Stimulated activated CD8-positive, alpha-beta memory T cell treated with anti-CD3 and anti-CD28 coated beads, Interleukin-2, amount 100 ng/mL, for 1 hour (primary cell): ENCODE measurements at regions not wholly inside any gene's neighbourhood (a gene's known extent, or its start where the extent isn't known, plus 50 kb on each side); places are given as distances from the start of the nearest gene placed in this dataset.
"Not testable (repeated sequence)": the region's sequence is repeated elsewhere in the genome, so short reads cannot be mapped to it uniquely, and the experiment has no call there.

ENCODE experiments used
- DNase-seq, 2 donors: peaks; one replicate each; pipeline ENCODE4 v3.0.0-alpha.2; 2020; ENCODE audit warnings: low read depth in 2 of 2

DNA sequence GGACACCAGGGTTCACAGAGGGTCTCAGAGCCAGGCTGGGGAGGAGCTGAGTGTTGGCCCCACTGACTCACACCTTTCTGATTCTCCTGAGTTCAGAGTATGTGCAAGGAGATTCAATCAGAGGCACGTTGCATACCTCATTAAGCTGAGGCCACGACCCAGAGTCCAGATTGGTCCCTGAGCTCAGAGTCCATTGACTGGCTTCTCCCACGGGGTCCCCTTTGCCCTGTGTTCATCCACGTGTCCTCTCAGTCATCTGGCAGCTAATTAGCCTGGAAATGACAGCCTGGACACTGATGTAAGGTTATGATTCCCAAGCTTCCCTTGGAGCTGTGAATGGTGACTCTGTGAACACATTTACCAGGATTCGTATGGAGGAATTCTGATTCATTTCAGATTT, 267.2 kb downstream of the SH3BP4 start:
- DNase-seq, result no peak

DNA sequence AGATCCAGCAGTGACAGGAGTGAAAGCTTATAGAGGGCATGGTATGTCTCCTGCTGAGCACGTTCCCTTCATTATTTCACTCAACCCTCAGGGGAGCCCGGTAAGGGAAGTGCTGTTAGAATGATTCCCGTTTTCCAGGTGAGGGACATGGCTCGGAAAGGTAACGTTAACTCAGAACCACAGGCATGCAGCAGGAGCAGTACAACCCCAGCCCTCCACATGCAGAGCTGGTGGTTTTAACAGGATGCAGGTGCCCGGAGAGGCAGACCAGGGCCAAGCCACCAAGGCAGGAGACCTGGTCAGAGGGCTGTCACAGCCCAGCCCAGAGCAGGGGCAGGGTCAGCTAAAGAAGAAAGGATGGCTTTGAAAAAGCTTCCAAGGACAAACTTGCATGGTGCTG, 268.5 kb downstream of the SH3BP4 start:
- DNase-seq, result no peak

DNA sequence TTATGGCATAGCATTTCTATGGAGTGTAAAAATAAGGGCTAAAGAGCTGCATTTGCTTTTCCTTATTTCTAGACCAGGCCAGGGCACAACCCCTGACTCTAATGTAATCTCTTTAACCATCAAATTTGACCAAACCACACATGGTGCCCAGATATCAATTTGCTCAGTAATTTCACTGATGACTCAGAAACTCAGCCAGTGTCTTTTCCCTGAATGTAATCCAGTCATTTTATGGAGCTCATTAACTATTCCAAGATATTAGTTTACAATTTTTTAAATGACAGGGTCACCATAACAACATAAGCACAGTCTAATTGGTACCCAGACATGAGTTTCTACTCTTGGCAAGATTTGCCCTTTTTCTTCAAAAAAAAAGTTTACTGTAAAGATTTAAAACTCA, 270.8 kb upstream of the AGAP1 start:
- no peak for DNase-seq

DNA sequence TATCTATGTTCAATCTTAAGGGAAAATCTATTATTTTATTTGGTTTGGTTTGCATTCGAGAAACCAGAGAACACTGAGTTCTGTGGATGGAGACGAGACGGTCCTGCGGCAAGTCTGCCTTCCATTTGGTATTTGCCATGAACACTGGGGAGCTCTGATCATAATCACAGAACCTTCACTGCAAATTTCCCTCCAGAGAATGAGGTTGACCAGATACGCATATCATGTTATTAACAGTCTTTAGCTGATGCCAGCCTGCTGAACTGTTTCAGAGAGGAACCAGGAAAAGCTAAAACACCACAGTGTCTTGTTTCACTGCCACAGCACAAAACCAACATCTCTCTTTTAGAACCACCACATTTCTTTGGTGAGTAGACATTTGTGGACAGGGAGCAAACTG, 269.4 kb upstream of the AGAP1 start:
- no peak for DNase-seq

DNA sequence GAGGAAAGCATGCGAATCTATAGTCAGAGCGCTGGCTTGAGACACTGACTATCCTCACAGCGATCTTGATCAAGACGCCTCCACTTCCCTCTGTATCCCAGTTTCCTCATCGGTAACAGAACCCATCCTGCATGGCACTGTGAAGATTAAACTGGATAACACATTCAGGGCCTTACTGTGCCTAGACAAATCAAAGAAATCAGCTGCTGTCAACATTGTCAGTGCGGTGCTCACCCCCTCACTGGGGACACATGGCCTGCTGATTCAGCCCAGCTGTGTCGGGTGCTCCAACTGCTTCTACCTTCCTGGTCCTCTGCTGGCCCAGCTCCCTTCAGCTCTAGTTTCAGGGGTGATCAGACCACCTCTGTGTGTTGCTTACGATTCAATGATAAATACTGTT, 268.6 kb upstream of the AGAP1 start:
- DNase-seq, result no peak

DNA sequence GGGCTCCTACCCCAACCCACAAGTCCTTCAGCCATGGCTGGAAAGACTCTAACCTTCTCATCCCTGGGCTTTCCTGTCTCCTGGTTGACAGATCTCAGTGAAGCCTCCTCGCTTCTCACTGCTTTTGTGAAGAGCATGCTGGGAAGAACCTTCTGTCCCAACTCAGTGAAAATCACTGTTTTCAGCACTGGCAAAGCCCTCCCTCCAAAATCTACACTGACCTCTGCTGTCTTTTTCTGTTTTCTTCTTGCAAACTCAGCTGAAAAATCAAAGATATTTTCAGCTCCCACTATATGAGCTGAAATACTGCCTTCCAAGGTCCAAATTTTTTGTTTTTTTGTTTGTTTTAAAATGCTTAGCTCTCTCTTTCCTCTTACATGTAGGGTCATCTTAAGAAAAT, 266.3 kb upstream of the AGAP1 start:
- DNase-seq, result no peak

DNA sequence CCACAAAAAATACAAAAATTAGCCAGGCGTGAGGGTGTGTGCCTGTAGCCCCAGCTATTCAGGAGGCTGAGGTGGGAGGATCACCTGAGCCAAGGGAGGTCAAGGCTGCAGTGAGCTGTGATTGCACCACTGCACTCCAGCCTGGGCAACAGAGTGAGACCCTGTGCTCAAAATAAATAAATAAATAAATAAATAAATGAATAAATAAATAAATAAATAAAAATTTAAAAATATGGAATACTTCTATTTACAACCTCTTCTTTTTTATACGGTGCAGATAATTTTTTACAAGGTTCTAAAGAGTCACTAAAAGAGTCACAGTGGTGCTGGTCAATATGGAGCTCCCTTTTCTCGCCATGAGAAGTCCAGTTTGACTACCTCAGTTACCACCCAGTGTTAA, 265.4 kb upstream of the AGAP1 start:
- DNase-seq, result not testable (repeated sequence)

DNA sequence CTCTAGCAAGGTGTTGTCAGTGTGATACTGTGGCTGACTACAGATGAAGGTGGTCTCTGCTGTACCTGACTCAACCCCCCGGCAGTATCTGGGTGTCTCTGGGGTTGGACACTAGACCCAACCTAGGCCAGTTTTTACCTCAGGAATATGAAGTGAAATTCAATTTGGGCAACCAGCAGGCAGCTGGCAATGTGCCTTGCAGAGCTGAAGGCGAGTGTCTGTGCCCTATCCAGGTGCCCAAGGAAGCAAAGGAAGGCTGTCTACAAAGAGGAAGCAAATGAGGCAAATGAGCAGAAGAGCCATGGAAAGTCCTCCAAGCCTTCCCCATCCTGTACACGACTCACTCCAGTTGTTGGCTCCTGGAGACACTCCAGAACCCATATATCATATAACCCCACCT, 264.6 kb upstream of the AGAP1 start:
- DNase-seq, result no peak

DNA sequence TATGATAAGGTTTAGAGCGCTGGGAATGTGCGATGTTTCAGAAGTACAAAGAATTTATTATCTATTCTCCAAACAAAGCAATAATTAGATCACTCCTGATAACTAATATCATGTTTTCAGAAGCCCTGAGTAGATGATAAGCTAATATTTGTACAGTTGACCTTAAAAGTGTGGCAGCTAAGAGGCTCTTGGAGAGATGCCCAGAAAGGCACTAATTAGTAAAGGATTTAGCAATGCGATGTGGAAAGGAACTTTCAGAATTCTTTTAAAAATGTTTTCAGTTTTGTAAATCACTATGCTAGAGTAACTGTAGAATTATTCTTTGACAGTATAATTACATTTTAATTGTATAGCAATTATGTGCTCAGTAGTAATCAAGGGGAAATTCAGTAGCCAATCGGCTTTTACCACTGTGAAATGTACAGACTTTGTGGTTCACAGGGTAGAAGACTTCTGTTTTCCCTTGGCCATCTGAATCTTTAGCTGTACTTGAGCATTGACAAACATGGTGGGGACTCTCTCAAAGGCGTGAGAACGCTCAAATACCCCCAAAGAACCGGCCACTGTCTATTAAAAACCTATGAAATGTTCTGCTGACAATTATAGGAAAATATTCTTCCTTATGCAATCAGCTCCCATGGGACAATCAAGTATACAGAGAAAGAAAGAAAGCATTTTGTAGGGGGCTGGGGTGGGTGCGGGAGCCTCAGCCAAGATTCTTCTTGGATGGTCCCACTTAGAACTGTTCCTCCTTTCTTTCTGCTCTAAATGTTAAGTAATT, 262.8 kb upstream of the AGAP1 start:
- no peak for DNase-seq

DNA sequence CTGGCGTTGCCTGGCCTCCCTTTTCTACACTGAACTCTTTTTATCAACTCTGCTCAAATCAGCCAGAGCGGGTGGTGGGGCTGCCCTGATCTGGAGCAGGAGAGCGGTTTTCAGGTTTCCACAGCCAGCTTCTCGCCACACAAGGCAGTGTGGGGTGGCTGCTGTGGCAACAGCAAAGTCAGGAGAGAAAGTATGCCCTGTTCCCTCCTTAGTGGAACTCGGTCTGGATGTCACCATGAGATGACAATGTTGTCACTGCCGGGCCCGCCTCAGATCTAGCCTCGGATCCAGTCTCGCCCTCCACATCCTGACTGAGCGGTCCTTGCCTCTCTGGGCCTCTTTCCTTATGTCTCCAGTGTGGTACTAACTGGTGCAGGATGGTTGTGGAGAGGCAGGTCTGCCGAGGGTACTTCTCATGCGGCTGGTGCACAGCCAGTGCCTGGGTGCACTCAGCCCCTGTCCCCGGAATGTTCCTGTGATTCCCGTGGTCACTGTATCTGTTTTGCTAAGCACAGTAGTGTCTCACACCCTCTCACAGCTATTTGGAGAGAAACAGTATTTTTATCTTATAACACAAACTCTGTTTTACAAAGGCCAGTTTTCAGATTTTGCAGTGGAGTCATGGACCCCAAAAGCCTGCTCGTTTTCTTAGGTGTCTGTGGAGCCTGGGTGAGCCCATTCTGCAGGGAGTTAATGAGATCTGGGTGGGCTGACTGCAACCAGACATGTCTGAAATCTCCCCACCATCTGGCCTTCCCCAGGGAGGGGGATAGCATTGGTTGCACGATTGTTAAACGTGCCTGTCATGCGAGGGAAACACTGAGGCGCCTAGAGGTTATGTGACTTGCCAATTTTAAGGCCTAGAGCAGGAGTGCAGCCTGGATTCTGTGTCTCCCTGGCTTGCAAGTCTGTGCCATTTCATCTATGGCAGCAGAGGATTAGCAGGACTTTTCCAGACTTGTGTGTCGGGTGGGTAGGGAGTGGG, 261.1 kb upstream of the AGAP1 start:
- no peak for DNase-seq

DNA sequence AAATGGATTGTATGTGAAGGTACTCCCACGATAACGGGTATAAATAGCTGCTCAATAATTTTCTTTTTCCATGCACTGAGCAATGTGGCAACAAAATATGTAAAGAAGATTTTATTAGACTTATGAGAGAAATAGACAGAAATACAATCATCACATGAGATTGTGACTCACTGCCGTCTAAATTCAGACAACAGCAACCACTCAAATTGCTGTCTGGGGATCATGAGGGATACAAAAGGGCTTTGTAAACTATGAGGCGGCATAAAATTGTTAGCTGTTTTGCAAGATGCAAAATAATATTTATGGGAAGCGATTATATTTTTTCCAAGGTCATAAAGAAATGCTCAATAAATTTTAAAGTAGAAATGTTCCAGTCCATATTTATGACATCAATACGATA, 259.1 kb upstream of the AGAP1 start:
- DNase-seq, result no peak

DNA sequence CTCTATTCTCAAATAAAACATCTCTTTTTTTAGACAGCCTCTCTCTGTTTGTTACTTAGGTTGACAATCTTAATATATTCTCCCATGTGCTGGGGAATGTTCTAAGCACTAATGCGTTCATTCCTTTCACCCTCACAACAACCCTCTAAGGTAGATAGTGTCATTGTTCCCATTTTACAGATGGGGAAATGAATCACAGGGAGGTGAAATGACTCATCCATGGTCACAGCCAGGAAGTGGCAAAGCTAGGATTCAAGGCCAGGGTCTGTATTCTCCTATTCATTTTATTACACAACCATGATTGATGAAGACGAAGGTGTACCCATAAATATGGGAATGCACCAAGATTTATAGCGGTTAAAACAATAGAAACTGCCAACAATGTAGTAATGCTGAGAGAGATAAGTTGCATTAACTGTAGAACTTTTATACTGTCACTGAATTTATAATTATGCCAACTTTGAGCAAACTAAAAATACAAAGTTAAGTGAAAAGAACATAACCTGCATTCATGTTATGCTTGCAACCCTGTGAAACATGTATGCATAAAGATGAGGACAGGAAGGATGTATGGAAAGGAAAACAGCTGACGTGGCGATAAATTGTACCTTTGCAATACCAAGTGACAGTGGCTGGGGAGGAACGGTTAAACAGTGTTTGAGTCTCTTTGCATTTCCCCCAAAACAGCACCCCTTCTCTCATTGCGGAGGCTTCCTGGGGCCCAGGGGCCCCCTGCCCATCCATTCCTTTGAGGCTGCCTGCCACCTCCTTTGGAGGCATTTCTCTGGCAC, 257.7 kb upstream of the AGAP1 start:
- DNase-seq, result no peak

DNA sequence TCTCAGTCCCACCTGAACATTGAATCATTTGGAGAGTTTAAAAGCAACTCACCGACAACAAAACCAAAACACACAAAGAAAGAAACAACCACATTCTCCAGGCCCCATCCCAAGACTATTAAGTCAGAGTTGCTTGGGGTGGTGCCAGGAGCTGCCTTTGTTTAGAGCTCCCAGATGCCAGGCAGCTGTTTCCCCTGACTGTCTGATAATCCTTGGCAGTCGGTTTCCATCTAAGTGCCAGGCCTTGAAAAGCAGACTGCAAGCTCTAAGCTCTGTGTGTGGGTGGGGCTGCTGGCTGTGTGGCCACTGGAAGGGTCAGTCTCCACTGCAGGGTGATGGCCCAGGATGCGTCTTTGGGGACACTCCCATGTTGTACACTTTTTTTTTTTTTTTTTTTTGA, 255.3 kb upstream of the AGAP1 start:
- no peak for DNase-seq

DNA sequence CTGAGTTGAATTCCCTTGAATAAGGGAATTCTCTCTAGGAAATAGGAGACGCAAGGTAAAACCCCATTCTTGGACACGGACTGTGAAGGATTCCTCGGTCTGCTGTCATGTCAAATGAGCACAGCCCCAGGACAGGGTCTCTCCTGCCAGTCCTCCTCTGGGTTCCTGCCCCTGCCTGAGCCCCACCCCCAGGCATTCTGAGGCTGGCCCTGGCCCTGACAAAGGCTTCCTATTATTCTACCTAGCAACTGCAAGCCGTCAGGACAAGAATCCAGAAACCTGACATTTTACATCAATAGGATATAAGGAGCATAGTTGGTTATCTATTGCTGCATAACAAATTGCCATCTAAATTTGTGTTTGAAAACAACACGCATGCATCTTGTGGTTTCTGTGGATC, 253.3 kb upstream of the AGAP1 start:
- DNase-seq, result no peak

DNA sequence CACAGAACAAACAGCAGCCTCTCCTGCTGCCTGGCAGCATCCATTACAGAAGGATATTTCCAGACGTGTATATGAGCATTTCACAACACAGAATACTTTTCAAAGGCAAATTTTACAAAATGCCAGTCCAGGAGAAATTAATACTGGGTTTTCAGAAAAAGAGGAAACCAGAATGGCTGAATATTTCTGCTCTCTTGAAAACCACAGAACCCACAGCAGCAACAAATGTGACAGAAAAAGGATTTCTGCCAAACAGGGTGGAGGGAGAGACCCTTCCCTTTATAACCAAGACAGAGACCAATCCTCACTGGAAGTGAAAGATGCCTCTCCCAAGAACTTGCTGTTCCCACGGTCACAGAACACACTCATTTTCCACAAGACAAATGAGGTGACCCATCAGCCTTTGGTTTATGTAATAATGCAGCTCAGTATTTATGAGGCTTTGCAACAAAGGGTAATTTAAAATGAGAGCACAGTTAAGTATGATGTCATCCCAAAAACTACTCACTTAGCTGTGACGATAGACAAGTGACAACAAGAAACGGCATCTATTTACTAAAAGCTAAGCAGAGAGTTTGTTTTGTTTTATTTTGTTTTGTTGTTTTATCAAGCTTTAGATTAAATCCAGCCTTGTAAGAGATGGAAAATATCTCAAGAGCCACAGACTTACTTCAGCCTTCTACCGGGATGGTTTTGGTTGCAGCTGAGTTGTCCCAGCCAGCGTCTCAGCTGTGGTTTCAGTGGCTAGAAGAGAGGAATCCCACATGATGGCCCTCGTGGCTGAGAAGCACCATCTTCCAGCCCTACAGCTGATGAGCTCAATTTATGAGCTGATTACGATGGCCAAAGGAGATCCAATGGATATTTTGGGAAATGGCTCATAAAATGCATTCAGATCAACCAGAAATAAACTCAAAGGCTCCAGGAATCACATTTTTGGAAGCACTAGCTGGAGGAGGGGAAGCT, 249.3 kb upstream of the AGAP1 start:
- no peak for DNase-seq

DNA sequence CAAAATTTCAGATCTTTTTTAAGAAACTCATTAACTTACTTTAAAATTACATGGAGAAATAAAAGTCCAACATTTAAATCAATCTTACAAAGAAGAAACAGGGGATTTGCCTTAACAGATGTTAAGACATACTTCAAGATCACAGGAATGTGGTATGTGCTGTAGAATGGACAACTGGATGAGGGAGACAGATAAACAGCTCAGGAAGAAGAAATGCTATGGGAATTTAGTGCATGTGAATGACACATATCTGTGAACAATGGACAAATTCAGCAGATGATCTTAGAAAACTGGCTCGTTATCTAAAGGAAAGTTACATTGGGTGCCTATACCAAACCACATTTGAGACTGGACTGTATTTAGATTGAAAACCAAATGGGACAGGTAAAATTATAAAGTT, 246.8 kb upstream of the AGAP1 start:
- no peak for DNase-seq

DNA sequence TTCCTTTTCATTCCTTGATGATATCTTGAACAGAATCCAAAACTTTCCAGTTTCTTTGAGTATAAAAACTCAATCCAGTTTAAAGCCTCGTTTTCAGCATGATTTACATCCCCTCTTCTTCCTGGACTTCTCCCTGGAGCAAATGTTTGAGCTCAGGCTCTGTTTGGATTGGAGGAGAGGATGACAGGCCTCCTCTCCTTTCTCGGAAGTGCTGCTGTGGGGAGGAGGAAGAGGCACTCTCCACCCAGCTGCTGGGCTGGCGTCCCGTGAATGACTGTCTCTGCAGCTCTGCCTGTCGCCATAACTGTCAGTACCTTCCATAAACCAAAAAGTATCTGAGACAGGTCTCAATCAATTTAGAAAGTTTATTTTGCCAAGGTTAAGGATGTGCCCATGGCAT, 238.2 kb upstream of the AGAP1 start:
- DNase-seq, result no peak

DNA sequence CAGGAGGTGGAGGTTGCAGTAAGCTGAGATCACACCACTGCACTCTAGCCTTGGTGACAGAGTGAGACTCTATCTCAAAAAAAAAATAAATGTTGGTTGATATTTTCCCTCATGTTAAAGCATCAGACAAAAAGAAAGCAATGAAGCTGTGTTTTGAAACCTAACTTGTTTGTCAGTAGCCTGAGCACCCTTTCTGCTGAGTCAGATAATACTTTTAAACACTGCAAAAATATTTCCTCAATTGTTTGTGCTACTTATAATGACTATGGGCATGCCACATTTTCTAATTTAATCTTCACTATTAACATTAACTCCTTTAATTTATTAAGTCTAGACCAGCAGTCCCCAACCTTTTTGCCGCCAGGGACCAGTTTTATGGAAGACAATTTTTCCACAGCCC, 236.3 kb upstream of the AGAP1 start:
- no peak for DNase-seq

DNA sequence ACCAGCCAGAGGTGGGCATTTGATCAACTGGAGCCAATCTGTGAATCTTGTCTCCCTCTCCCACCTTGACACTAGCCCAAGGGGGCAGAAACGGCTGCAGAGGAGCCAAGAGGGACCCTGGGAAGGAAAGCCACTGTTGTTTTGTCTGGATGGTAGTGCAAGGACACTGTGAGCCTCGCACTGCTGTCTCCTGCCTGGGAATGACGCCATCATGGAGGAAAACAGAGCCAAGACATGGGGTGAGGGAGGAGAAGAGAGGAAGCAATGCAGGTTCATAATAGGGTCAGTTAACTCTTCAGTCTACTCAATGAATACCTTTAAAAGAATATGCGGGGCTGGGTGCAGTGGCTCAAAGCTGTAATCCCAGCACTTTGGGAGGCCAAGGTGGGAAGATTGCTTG, 231.1 kb upstream of the AGAP1 start:
- DNase-seq, result no peak

DNA sequence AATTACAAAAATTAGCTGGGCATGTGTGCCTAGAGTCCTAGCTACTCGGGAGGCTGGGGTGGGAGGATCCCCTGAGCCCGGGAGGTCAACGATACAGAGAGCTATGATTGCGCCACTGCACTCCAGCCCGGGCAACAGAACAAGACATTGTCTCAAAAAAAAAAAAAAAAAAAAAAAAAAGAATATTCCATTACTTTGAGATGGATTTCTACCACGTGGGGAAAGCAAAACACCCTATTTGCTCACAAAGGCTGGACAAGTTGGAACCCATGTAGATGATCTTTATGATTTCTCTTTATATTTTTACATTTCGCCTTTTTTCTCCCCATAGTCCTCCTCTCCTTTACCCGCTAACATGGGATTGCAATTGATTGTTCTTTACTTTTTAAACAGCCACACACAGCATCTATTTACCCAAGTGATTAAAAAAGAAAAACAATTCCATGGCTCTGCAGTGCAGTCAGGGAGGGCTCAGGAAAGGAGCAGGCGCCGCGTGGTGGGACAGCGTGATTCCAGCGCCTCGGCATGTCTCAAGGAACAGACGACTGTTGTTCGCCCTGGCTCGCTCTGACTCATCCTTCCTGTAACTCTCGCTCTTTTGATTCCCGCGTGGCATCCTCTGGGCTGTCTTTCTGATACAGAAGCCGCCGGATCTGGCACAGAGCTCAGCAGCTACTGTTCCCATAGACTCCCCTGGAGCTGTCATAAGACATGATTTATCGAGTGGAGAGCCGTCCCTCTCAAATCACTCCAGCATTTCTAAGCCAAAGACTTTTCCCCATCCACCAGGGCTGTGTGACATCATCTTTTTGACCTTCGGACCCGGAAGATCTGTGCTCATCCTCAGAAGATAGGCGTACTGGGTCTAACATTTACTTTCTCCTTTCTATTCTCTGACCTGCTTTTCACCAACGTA, 230.4 kb upstream of the AGAP1 start:
- DNase-seq, result no peak
